ENCODE measurements at regions not wholly inside any gene's neighbourhood (a gene's known extent, or its start where the extent isn't known, plus 50 kb on each side); places are given as distances from the start of the nearest gene placed in this dataset.
"Not testable (repeated sequence)": the region's sequence is repeated elsewhere in the genome, so short reads cannot be mapped to it uniquely, and the experiment has no call there.

DNA sequence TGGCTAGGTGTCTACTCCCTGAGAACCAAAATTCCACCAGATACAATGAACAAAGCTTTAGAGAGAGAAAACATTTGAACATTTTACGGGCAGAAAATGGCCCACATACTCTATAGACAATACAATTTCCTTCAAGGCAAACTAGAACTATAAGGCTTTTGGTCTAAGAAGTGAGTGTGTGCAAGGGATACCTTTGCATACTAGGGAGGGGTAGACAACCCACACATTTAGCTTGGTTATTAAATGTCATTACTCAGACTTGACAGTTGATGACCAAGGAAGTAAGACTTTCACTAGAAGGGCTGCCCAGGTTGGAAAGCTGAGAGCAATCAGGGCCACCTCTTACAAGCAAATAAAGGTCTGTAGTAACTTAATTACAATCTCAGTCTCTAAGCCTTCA is 64.0 kb upstream of the PLEKHM1 start:
- DNase-seq (ENCODE audit: low spot score in 2 of 2); H3K36me3 ChIP-seq (replicated peaks); H3K4me3 ChIP-seq; H3K4me1 ChIP-seq; H3K27me3 ChIP-seq (ENCODE audit: low read depth); in situ Hi-C loops (cut with MboI; ENCODE audit: low sequenced_read_pairs); H3K9me3 ChIP-seq: not testable (repeated sequence)

DNA sequence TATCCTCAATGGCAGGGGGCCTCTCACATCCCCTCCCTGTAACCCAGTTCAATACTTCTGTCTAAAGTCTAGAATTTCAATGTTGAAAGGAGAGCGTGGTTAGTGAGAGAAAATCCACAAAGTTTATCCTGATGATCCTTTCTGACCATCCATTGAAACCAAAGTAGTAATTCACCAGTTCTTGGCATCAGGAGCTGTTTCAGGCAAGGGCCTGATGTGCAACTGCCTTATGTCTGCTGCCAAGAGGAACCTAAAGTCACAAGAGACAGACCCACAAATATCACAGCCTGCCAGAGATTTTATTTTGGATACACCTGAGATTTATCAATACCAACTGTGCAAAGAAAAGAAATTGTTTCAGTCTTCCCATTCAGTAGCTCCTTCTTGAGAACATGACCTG is 68.3 kb upstream of the PLEKHM1 start:
- H3K27me3 ChIP-seq (ENCODE audit: low read depth); H3K4me1 ChIP-seq; H3K36me3 ChIP-seq (replicated peaks); in situ Hi-C loops (cut with MboI; ENCODE audit: low sequenced_read_pairs); H3K9me3 ChIP-seq; H3K4me3 ChIP-seq; DNase-seq (ENCODE audit: low spot score in 2 of 2): not testable (repeated sequence)

DNA sequence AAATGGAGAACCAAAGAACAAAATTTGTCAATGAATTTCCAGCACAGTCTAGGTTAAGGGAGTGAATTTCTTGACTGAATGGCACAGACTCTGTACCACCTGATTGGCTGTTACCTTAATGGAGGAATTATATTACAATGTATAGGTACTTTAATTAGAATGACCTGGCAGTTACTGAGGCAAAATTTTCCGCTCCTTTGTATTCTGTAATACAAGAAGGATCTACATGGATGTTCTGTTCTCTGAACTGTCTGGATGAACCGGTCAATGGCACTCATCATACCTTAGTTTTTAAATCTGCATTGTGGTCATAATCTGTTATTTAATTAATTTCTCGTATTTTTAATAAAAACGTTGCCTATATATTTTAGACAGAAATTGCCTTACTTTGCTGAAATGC is 72.3 kb upstream of the PLEKHM1 start:
- H3K9me3 ChIP-seq; H3K27me3 ChIP-seq (ENCODE audit: low read depth); H3K4me3 ChIP-seq; H3K4me1 ChIP-seq; DNase-seq (ENCODE audit: low spot score in 2 of 2); in situ Hi-C loops (cut with MboI; ENCODE audit: low sequenced_read_pairs); H3K36me3 ChIP-seq (replicated peaks): not testable (repeated sequence)

DNA sequence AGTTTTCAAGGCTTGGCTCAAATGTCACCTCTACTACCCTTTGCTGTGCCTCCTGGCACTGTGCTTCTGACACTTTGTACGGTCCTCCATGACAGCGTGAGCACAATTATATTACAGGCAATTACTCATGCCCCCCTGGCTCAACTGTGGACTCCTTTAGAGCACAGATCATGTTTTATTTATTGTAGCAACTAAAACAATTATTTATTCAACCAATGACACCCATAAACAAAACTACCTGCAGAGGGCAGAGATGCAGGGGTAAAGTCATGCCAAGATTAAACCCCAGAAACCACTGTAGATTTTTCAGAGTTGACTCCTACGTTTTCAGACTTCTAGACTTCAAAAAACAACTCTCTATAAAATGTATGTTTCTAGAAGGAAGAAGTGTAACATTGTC is 72.8 kb upstream of the PLEKHM1 start:
- in situ Hi-C loops (cut with MboI; ENCODE audit: low sequenced_read_pairs); H3K9me3 ChIP-seq; DNase-seq (ENCODE audit: low spot score in 2 of 2): not testable (repeated sequence)

DNA sequence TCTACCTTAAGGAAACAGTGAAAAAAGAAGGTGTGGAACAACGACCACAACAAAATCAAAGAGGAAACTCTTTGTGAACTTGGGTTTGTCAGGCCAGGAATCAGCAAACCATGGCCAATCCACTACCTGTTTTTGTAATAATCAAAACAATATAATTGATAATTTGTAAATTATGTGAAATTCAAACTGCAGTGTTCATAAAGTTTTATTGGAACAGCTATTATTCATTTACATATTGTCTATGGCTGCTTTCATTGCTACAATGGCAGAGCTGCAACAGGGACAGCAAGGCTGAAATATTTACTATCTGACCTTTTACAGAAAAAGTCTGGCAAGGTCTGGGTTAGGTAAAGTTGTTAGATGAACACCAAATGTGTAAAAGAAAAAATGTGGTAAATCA is 77.8 kb upstream of the PLEKHM1 start:
- H3K9me3 ChIP-seq; H3K36me3 ChIP-seq (replicated peaks); H3K4me3 ChIP-seq; H3K27me3 ChIP-seq (ENCODE audit: low read depth); DNase-seq (ENCODE audit: low spot score in 2 of 2); H3K4me1 ChIP-seq; in situ Hi-C loops (cut with MboI; ENCODE audit: low sequenced_read_pairs): not testable (repeated sequence)

More for the DNA sequence above, 72.8 kb upstream of the PLEKHM1 start:
- H3K36me3 ChIP-seq (replicated peaks); H3K4me3 ChIP-seq; H3K4me1 ChIP-seq; H3K27me3 ChIP-seq (ENCODE audit: low read depth): not testable (repeated sequence)

DNA sequence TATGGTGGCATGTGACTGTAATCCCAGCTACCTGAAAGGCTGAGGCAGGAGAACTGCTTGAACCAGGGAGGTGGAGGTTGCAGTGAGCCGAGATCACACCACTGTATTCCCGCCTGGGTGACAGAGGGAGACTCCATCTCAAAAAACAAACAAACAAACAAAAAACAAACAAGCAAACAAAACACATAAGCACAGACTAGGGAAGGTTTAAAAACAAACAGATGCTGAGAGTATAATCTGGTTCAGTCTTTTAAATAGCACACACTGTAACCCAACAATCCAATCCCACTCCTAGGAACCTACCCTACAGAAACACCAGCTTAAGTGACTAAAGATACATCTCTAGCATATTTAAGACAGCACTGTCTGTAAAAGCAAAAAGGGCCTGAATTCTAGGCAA is 82.8 kb upstream of the PLEKHM1 start:
- H3K4me3 ChIP-seq; H3K36me3 ChIP-seq (replicated peaks); H3K9me3 ChIP-seq; H3K4me1 ChIP-seq; H3K27me3 ChIP-seq (ENCODE audit: low read depth); in situ Hi-C loops (cut with MboI; ENCODE audit: low sequenced_read_pairs); DNase-seq (ENCODE audit: low spot score in 2 of 2): not testable (repeated sequence)

DNA sequence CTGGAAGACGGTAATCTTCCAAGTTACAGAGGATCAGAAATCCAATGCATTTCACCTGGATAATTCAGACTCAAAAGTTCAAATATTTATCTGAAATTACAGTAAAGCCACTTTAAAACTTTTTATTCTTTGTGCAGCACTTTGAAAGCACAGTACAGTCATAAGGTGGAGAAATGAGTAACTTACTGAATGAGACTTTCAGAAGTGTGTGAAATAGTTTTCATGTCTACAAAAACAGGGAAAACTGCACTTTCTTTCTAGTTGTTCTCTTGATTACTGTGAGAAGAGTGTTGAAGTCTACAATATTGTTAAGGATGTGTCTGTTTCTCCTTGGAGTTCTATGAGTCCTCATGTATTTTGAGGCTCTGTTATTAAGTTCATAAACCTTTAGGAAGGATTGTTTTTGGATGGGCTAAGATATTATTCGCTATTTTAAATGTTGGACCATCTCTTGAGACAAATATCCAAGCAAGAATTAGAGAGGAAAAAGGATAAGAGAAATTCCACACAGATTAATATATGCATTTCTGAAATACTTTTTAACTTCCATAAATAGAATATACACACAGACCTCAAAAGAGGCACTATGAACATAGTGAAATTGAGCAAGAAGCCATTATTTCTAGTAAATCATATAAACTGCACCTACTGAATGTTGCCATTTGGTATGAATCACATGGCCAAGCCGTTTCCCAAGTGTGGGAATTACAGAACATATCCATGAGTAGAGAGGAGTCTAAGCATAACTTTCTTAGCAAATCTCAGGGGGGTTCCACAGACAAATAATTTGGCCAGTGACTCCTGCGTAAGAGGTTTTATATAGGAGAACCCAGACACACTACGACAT is 83.6 kb upstream of the PLEKHM1 start:
- DNase-seq (ENCODE audit: low spot score in 2 of 2), result no peak
- no peaks in the 10 kb centered on the region for H3K27me3 ChIP-seq (ENCODE audit: low read depth)
- no peak overlapping the region for H3K4me3 ChIP-seq
- H3K36me3 ChIP-seq (replicated peaks), result peaks cover 4% of the 10 kb centered on the region
- H3K4me1 ChIP-seq, result no peaks in the 10 kb centered on the region
- no peaks in the 10 kb centered on the region for H3K9me3 ChIP-seq
- in situ Hi-C loops (cut with MboI; ENCODE audit: low sequenced_read_pairs), result no loop called here

DNA sequence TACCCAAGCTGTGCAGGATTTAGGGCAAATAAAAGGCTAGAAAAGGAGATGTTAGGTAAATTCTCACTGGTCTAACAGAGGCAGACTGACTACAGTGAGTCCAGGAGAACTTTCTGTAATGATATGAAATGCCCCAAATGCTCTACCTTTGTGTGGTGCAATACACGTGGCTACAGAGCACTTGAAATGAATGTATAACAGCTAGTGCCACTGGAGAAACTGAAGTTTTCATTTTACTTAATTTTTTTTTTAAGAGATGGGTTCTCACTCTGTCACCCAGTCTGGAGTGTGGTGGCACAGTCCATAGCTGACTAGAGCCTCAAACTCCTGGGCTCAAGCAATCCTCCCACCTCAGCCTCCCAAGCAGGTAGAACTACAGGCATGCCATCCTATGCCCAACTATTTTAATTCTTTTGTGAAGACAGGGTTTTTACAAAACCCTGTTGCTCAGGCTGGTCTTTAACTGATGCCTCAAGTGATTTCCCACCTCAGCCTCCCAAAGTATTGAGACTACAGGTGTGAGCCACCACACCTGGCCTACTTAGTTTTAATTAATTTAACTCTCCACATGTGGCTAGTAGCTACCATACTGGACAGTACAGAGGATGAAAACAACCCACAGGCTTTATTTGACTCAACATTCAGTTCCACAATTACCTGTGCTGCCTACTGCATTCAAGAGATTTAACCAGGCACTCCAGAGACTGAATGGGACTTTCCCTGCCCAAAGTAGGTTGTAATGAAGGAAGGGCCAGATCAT is 84.8 kb upstream of the PLEKHM1 start:
- no peaks in the 10 kb centered on the region for H3K9me3 ChIP-seq
- H3K4me3 ChIP-seq, result no peak overlapping the region
- no peak for DNase-seq (ENCODE audit: low spot score in 2 of 2)
- in situ Hi-C loops (cut with MboI; ENCODE audit: low sequenced_read_pairs), result loop anchor here (25.0 kb wide), 1 partner anchor 687 kb away; no protein-coding TSS in a partner anchor
- H3K27me3 ChIP-seq (ENCODE audit: low read depth), result no peaks in the 10 kb centered on the region
- no peaks in the 10 kb centered on the region for H3K4me1 ChIP-seq
- H3K36me3 ChIP-seq (replicated peaks), result peaks cover 4% of the 10 kb centered on the region

DNA sequence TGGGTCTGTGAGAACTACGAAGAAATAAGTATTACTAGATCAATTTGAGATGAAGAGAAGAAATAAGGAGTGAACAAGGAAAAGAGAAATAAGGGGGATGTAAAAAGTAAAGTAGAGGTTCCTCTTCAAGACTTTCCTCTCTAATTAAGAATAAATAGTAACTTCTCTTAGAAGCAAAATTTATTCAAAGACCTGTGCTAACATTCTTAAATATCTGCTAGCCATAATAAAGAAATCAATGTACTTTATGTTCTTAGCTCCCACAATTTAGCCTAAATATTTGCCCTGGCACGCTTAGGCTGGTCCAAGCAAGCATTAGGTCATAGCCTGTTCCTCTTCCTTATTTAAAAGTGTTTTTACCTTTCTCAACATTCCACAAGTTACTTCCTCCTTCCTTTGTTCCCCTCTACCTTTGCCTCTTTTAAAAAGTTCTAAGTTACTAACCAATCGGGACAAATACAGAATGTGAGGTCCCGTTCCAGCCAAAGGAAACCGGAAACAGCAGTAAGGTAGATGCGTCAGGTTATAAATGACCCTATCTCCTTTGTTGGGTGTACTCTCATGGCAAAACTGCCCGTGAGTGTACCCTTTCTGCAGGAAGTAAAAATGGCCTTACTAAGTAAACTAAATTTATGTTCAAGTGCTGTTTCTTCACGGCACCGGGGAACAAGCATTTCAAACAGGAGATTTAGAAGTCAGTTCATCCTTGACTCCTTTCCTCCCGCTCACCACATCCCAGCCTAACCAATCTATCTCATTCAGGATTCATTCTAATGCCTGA is 86.2 kb upstream of the PLEKHM1 start:
- H3K4me1 ChIP-seq; H3K4me3 ChIP-seq; H3K9me3 ChIP-seq; DNase-seq (ENCODE audit: low spot score in 2 of 2); H3K27me3 ChIP-seq (ENCODE audit: low read depth); H3K36me3 ChIP-seq (replicated peaks): not testable (repeated sequence)
- in situ Hi-C loops (cut with MboI; ENCODE audit: low sequenced_read_pairs), result loop anchor here (25.0 kb wide), 1 partner anchor 686 kb away; no protein-coding TSS in a partner anchor

DNA sequence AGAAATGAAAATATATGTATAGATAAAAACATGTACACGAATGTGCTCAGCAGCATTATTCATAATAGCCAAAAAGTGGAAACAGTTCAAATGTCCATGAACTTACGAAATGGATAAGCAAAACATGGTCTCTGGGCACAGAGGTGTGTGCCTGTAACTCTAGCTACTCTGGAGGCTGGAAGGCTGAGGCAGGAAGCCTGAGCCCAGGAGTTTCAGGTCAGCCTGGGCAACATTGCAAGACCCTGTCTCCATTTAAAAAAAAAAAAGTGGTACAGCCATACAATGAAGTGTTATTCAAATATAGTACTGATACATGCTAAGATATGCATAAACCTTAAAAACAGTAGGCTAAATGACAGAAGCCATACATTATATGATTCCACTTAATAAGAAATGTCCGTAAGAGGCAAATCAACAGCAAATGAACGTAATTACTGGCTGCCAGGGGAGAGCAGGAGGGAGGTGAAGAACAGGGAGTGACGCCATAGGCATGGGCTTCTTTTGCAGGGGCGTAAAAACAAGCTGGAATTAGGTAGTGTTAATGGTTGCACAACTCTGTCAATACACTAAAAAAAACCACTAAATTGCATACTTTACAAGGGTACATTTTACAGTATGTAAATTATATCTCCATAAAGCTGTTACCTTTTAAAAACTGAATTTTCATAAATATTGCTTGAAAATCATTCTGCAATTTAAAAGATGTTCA is 87.2 kb upstream of the PLEKHM1 start:
- Histone ChIP-seq H3K27me3 (ENCODE audit: low read depth) (no peaks in the 10 kb centered on the region), H3K4me3 (no peak overlapping the region), H3K9me3 (no peaks in the 10 kb centered on the region), H3K4me1 (no peaks in the 10 kb centered on the region), H3K36me3 (replicated peaks) (peaks cover 19% of the 10 kb centered on the region)
- DNase-seq (ENCODE audit: low spot score in 2 of 2), result no peak
- in situ Hi-C loops (cut with MboI; ENCODE audit: low sequenced_read_pairs), result loop anchor here (25.0 kb wide), 1 partner anchor 685 kb away; no protein-coding TSS in a partner anchor

DNA sequence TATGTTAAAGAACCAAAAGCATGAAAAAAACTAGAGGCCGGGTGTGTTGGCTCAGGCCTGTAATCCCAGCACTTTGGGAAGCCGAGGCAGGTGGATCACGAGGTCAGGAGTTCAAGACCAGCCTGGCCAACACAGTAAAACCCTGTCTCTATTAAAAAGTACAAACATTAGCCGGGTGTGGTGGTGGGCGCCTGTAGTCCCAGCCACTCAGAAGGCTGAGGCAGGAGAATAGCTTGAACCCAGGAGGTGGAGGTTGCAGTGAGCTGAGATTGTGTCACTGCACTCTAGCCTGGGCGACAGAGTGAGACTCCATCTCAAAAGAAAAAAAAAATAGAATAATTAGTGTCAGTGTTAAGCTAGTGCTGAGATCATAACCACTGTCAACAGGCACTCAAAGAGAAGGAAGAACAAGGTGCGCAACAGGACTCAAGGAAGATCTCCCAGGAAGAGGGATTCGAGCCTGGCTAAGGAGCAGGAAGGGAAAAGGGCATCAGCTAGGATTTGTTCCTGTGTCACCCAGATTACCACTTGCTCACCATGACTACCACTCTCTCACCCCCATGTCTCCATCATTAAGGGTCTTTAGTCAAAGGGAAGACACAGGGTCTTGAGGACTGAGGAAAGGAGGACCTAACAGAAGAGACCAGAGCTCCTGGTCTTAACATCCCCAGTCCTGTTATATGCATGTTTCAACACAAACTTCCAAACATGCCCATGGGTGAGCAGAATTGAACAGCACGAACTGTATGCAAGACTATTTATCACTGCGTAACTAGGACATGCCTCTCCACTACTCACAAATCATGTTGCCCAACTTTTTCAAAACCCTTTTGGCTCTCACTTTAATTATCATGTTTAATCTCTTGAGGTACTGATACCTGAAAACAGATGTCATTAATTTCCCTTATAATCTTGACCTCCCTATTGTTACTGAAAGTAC is 88.3 kb upstream of the PLEKHM1 start:
- H3K4me1 ChIP-seq, result peaks cover 7% of the 10 kb centered on the region
- H3K27me3 ChIP-seq (ENCODE audit: low read depth), result no peaks in the 10 kb centered on the region
- H3K36me3 ChIP-seq (replicated peaks), result peaks cover 17% of the 10 kb centered on the region
- in situ Hi-C loops (cut with MboI; ENCODE audit: low sequenced_read_pairs), result loop anchor here (25.0 kb wide), 1 partner anchor 684 kb away; no protein-coding TSS in a partner anchor
- DNase-seq (ENCODE audit: low spot score in 2 of 2), result no peak
- no peaks in the 10 kb centered on the region for H3K9me3 ChIP-seq
- H3K4me3 ChIP-seq, result no peak overlapping the region

Data from HAP-1 (cell line).